NB4 (cell line): ENCODE measurements at regions not wholly inside any gene's neighbourhood (a gene's known extent, or its start where the extent isn't known, plus 50 kb on each side); places are given as distances from the start of the nearest gene placed in this dataset.

Experiments used
- CTCF ChIP-seq: IDR thresholded peaks from one replicate; pipeline ENCODE4 v1.5.1; 2012; ENCODE audit warnings: low read depth, low read length
- MYC ChIP-seq: IDR thresholded peaks from 2 replicates; pipeline ENCODE4 v1.6.1; 2011; ENCODE audit warnings: low read depth, low read length

GRCh38 chr16:17543073-17543472, 72.3 kb upstream of the XYLT1 start:
- TF ChIP-seq CTCF (no peak), MYC (no peak)
